Endothelial cell (in vitro differentiated cells): ENCODE measurements at regions not wholly inside any gene's neighbourhood (a gene's known extent, or its start where the extent isn't known, plus 50 kb on each side); places are given as distances from the start of the nearest gene placed in this dataset.

Experiments
- DNase-seq: peaks from one replicate; pipeline ENCODE4 v3.0.0; 2021; ENCODE audit warnings: low spot score
- H3K27ac Mint-ChIP-seq: one replicate; pipeline ENCODE4 v1.8.0; 2021; ENCODE audit warnings: mixed read lengths, inconsistent platforms; ENCODE audit not compliant: unreplicated experiment
- H3K27me3 Mint-ChIP-seq: one replicate; pipeline ENCODE4 v1.8.0; 2021; ENCODE audit warnings: mild to moderate bottlenecking, moderate library complexity, mixed read lengths, inconsistent platforms; ENCODE audit not compliant: unreplicated experiment
- H3K36me3 Mint-ChIP-seq: one replicate; pipeline ENCODE4 v1.8.0; 2021; ENCODE audit warnings: mild to moderate bottlenecking, low read depth, mixed read lengths, inconsistent platforms; ENCODE audit not compliant: unreplicated experiment
- H3K4me1 Mint-ChIP-seq: one replicate; pipeline ENCODE4 v1.8.0; 2021; ENCODE audit warnings: mild to moderate bottlenecking, mixed read lengths, inconsistent platforms; ENCODE audit not compliant: unreplicated experiment
- H3K4me3 Mint-ChIP-seq: one replicate; pipeline ENCODE4 v1.8.0; 2021; ENCODE audit warnings: mild to moderate bottlenecking, mixed read lengths, inconsistent platforms; ENCODE audit not compliant: unreplicated experiment
- H3K9me3 Mint-ChIP-seq: one replicate; pipeline ENCODE4 v1.8.0; 2021; ENCODE audit warnings: mixed read lengths, inconsistent platforms; ENCODE audit not compliant: unreplicated experiment
- TF ChIP-seq, protein P1 (sequence below): fragments of 200-600 bp; sonication (generic); IDR thresholded peaks from one replicate; pipeline ENCODE4 v1.5.0; 2021; ENCODE audit warnings: antibody characterized with exemption; ENCODE audit not compliant: unreplicated experiment

GRCh38 chr20:50363027-50363426 lies 147.2 kb upstream of the PTPN1 start:
- no peaks in the 10 kb centered on the region for H3K36me3 Mint-ChIP-seq
- TF ChIP-seq, protein P1, sequence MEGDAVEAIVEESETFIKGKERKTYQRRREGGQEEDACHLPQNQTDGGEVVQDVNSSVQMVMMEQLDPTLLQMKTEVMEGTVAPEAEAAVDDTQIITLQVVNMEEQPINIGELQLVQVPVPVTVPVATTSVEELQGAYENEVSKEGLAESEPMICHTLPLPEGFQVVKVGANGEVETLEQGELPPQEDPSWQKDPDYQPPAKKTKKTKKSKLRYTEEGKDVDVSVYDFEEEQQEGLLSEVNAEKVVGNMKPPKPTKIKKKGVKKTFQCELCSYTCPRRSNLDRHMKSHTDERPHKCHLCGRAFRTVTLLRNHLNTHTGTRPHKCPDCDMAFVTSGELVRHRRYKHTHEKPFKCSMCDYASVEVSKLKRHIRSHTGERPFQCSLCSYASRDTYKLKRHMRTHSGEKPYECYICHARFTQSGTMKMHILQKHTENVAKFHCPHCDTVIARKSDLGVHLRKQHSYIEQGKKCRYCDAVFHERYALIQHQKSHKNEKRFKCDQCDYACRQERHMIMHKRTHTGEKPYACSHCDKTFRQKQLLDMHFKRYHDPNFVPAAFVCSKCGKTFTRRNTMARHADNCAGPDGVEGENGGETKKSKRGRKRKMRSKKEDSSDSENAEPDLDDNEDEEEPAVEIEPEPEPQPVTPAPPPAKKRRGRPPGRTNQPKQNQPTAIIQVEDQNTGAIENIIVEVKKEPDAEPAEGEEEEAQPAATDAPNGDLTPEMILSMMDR: no peak
- no peaks in the 10 kb centered on the region for H3K9me3 Mint-ChIP-seq
- H3K27ac Mint-ChIP-seq: no peak overlapping the region
- no peak for DNase-seq
- H3K27me3 Mint-ChIP-seq: peaks cover 6% of the 10 kb centered on the region
- H3K4me3 Mint-ChIP-seq: no peak overlapping the region
- H3K4me1 Mint-ChIP-seq: no peaks in the 10 kb centered on the region

DNA sequence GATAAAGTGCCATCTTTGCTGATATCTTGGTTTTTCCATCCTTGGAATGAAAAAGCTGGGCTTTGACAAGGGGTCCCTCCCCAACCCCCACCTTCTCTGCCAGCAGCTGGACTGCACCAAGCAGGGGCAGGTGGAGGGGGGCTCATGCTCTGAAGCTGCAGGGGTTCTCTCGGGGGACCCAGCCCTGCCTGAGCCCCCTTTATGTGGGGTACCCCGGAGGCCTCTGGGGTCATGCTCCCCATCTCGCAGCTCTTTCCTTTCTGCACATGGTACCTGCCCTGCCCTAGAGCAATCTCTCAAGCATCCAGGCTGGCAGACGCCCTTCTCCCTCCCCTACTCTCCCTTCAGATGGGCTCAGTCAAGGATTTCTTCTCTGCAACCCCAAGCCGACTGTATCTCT lies 146.7 kb upstream of the PTPN1 start:
- H3K4me1 Mint-ChIP-seq: no peaks in the 10 kb centered on the region
- no peak for DNase-seq
- H3K4me3 Mint-ChIP-seq: no peak overlapping the region
- no peaks in the 10 kb centered on the region for H3K9me3 Mint-ChIP-seq
- H3K27me3 Mint-ChIP-seq: peaks cover 6% of the 10 kb centered on the region
- no peak overlapping the region for H3K27ac Mint-ChIP-seq
- no peaks in the 10 kb centered on the region for H3K36me3 Mint-ChIP-seq
- TF ChIP-seq, protein P1: no peak

DNA sequence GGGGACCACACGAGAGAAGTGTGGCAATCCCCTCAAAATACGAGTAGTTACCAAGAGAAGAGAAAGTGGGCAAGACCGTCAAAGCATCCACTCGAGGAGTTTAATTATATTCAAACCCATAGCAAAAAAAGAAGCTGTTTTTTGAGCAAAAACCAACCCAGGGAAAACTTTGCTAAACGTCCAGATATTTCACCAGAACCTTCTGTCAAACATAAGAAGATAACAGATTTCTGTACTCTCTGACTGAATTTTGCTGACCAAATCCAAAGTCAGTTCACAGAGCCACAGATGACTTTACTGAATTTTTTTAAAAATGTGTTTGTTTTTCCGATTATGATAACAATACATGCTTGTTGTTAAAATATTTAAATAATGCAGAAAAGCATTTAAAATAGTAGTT lies 145.6 kb upstream of the PTPN1 start:
- Mint-ChIP-seq H3K4me3 (no peak overlapping the region), H3K27ac (no peak overlapping the region), H3K4me1 (no peaks in the 10 kb centered on the region), H3K27me3 (peaks cover 2% of the 10 kb centered on the region), H3K9me3 (no peaks in the 10 kb centered on the region), H3K36me3 (no peaks in the 10 kb centered on the region)
- TF ChIP-seq, protein P1: no peak
- no peak for DNase-seq

DNA sequence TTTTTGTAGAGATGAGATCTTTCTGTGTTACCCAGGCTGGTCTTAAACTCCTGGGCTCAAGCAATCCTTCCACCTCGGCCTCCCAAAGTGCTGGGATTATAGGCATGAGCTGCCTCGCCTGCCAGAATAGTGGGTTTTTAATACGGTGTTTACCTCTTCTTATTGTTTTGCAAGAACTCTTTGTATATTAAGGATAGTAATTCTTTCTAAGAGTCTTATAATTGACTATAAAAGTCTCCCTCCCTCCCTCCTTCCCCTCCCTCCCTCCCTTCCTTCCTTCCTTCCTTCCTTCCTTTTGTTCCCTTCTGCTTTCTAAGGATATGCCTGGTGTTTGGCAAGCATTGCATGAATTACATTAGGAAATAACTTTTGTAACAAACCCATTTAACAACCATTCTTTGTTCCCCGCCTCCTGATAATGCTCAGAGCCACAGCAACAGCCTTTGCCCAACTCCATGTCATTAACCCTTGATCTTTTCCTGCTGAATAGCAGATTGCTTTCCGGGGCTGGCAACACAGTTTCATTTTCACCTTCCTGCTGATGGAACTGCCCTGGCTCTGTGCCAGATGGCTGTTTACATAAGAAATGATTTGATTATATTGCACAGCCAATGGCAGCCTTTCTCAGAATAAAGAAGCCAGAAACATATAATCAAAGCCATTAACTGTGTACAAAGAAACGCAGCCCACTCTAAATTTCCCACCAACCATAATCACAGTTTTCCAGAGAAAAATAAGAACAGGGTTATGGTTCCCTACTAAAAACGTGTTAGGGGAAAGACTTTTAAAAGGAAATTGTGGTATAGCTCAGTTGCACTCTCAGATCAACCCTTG lies 143.7 kb upstream of the PTPN1 start:
- no peak overlapping the region for H3K4me3 Mint-ChIP-seq
- no peaks in the 10 kb centered on the region for H3K36me3 Mint-ChIP-seq
- TF ChIP-seq, protein P1: no peak
- H3K27ac Mint-ChIP-seq: no peak overlapping the region
- H3K27me3 Mint-ChIP-seq: peaks cover 1% of the 10 kb centered on the region
- H3K4me1 Mint-ChIP-seq: no peaks in the 10 kb centered on the region
- DNase-seq: no peak
- no peaks in the 10 kb centered on the region for H3K9me3 Mint-ChIP-seq

DNA sequence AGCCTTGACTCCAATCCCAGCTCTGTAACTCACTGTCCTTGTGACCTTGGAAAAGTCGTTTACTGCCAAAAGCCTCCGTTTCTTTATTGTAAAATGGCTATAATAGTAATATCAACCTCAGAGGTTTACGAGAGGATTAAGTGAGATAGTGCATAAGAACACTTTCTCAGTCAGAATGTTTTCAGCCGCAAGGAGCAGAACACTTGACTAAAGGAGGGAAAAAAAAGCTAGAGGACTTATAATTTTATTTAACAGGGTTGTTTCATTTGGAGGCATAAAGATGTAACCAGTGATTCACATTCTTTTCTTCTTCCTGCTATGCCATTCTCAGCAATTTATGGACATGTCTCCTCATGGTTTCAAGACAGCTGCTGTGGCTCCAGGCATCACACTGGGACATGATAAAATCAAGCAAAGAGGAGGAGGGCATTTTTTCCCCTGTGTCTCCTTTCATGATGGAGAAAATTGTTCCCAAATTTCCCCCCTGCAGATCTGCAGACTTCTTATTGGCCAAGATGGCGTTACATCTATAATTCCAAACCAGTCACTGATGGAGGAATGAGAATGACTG lies 143.0 kb upstream of the PTPN1 start:
- Mint-ChIP-seq H3K27me3 (peaks cover 1% of the 10 kb centered on the region), H3K9me3 (no peaks in the 10 kb centered on the region), H3K36me3 (no peaks in the 10 kb centered on the region), H3K27ac (no peak overlapping the region), H3K4me1 (no peaks in the 10 kb centered on the region), H3K4me3 (no peak overlapping the region)
- no peak for DNase-seq
- TF ChIP-seq, protein P1: no peak
